Heart left ventricle (tissue), 16 donors: ENCODE measurements at regions not wholly inside any gene's neighbourhood (a gene's known extent, or its start where the extent isn't known, plus 50 kb on each side); places are given as distances from the start of the nearest gene placed in this dataset.

Experiments used
- ATAC-seq, 4 donors: fragments of 200-7000 bp; cut with Tn5 transposase; one replicate each; pipeline ENCODE4 v1.9.1; 2020 to 2022; ENCODE audit warnings: moderate library complexity in 4 of 4, mild to moderate bottlenecking in 3 of 4, moderate number of reproducible peaks in 1 of 4
- DNase-seq, 5 donors: peaks; one replicate each; pipeline ENCODE4 v3.0.0-alpha.2; 2020
- H3K27ac ChIP-seq, 12 donors: fragments of 200-600 bp; sonication (generic) in 4 of 12; one replicate each; pipeline versions ENCODE4 v1.5.0 to v1.8.0; 2016 to 2022; ENCODE audit warnings: mild to moderate bottlenecking in 2 of 12
- H3K27me3 ChIP-seq, 9 donors: fragments of 200-600 bp; sonication (generic) in 2 of 9; one replicate each; pipeline versions ENCODE4 v1.5.1 to v1.8.0; 2016 to 2022; ENCODE audit warnings: mild to moderate bottlenecking in 3 of 9
- H3K36me3 ChIP-seq, 9 donors: fragments of 200-600 bp; sonication (generic) in 2 of 9; one replicate each; pipeline versions ENCODE4 v1.5.0 to v1.8.0; 2018 to 2022; ENCODE audit warnings: mild to moderate bottlenecking in 2 of 9
- H3K4me1 ChIP-seq, 12 donors: fragments of 200-600 bp; sonication (generic) in 4 of 12; one replicate each; pipeline versions ENCODE4 v1.5.0 to v1.8.0; 2016 to 2022; ENCODE audit warnings: mild to moderate bottlenecking in 3 of 12
- H3K4me3 ChIP-seq, 12 donors: fragments of 200-600 bp; sonication (generic) in 4 of 12; one replicate each; pipeline versions ENCODE4 v1.5.0 to v1.8.0; 2017 to 2022; ENCODE audit warnings: mild to moderate bottlenecking in 9 of 12, moderate library complexity in 4 of 12
- H3K9me3 ChIP-seq, 12 donors: fragments of 200-600 bp; sonication (generic) in 4 of 12; one replicate each; pipeline versions ENCODE4 v1.5.0 to v1.8.0; 2016 to 2022; ENCODE audit warnings: mild to moderate bottlenecking in 1 of 12
- POLR2A ChIP-seq, 2 donors: fragments of 450-650 bp; IDR thresholded peaks; one replicate each; pipeline ENCODE4 v1.6.1; 2017; ENCODE audit warnings: antibody characterized with exemption in 2 of 2, mild to moderate bottlenecking in 2 of 2, moderate library complexity in 2 of 2
- WGBS, 4 donors: extraction: QIAGEN DNeasy Blood & Tissue Kit in 2 of 4; methylation state at CpG; one replicate each; pipeline versions ENCODE4 v1.1.5 to v1.1.7; 2013 to 2018; 5-methylcytosine and 5-hydroxymethylcytosine counted together
- intact Hi-C, 10 donors: fragments of 100-400 bp; cut with DNase I; formaldehyde crosslinking; loops; one replicate each; pipeline versions ENCODE4 v1.11.1 to v1.14.2; 2022
- TF ChIP-seq, protein P1 (sequence below), 12 donors: fragments of 200-600 bp; sonication (generic) in 4 of 12; IDR thresholded peaks; one replicate each; pipeline versions ENCODE4 v1.5.0 to v1.8.0; 2018 to 2022; ENCODE audit warnings: antibody characterized with exemption in 12 of 12, mild to moderate bottlenecking in 5 of 12
- donor health status: ischemic (EF 13 %, LVEDD 7.1; RV severe dilation, severe dysfunction).
- donor health status: healthy with polysubstance abuse.
- donor health status: DM: no; HTN: yes; CAD: no.
- donor health status: DM: no; HTN: no; CAD: no.
- donor health status: ischemic (EF 25% LVEDD 6.9; RV normal size, moderate dysfunction).
- donor health status: ischemic (EF 25% LVEDD 5.7; RV mildly dilated, moderate dysfunction).
- donor health status: healthy.
- donor health status: DM: yes; HTN: yes; CAD: no.
- donor health status: ischemic (EF 35%, LVEDD 5.7; RV mildly dilated, moderate dysfunction).
- donor health status: nonischemic (EF 11% LVEDD 7.7; RV severe dilation, severe dysfunction).
- donor health status: DM: yes; HTN: yes; CAD: no.
- donor health status: PGD.
- donor health status: ischemic (EF 29% LVEDD 5.4; RV normal size, mild dysfunction).
- donor health status: nonischemic (EF 23%, LVEDD 6.1; RV moderate dilation, normal function).

DNA sequence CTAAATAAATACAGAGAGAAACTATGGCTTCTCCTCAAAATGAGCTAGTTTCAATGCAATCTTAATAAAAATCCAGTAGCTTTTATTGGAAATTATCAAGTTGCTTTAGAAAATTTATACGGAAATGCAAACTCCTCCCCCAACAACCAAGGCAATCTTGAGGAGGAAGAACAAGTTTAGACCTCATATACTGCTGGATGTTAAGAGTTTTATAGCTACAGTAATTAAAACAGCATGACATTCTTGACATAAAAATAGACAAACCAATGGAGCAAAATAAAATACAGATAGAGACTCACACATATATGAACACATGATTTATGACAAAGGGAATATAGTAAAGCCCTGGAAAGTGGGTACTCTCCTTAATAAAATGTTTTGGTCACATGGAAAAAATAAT is 368.7 kb downstream of the C12orf75 start:
- no peak overlapping the region for H3K27ac ChIP-seq
- peaks cover 0 to 14% (median 0%) of the 10 kb centered on the region in 12 donors for H3K9me3 ChIP-seq
- no peak overlapping the region for H3K4me3 ChIP-seq
- TF ChIP-seq, protein P1, sequence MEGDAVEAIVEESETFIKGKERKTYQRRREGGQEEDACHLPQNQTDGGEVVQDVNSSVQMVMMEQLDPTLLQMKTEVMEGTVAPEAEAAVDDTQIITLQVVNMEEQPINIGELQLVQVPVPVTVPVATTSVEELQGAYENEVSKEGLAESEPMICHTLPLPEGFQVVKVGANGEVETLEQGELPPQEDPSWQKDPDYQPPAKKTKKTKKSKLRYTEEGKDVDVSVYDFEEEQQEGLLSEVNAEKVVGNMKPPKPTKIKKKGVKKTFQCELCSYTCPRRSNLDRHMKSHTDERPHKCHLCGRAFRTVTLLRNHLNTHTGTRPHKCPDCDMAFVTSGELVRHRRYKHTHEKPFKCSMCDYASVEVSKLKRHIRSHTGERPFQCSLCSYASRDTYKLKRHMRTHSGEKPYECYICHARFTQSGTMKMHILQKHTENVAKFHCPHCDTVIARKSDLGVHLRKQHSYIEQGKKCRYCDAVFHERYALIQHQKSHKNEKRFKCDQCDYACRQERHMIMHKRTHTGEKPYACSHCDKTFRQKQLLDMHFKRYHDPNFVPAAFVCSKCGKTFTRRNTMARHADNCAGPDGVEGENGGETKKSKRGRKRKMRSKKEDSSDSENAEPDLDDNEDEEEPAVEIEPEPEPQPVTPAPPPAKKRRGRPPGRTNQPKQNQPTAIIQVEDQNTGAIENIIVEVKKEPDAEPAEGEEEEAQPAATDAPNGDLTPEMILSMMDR (IDR thresholded peaks at IDR 0.05) = no peak
- no peak for TF ChIP-seq POLR2A (IDR thresholded peaks at IDR 0.05)
- 81 to 90% (median 88%) methylated on average over 1 of the region's 1 CpG for WGBS, 4 donors
- DNase-seq (no peak), ATAC-seq (no peak)
- H3K4me1 ChIP-seq = no peaks in the 10 kb centered on the region
- H3K27me3 ChIP-seq = no peaks in the 10 kb centered on the region
- no peaks in the 10 kb centered on the region for H3K36me3 ChIP-seq
- intact Hi-C loops = no loop called here

DNA sequence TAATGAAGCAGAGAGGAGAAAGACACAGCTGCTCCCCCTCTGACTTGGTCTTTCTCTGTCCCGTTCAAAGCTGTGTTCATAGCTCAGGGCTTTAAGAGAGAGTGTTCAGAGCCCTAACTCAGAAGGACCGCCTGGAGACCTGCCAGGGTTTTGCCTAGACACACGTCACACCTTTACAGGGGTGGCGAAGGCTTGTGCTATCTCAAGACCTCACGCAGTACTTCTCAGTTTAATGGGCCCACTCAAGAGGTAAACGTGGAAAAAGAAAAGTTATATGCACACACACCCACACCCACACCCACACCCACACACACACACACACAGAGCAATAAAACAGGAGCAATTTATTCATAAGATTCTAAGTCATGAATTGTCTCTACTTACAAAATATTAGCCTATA is 374.3 kb downstream of the C12orf75 start:
- peak overlapping the region in 1 of 12 donors; percentile 60 for H3K27ac ChIP-seq
- WGBS, 4 donors = 55 to 64% (median 58%) methylated on average over 6 of the region's 6 CpGs
- DNase-seq = peak in 2 of 5 donors; percentile 25 to 31

DNA sequence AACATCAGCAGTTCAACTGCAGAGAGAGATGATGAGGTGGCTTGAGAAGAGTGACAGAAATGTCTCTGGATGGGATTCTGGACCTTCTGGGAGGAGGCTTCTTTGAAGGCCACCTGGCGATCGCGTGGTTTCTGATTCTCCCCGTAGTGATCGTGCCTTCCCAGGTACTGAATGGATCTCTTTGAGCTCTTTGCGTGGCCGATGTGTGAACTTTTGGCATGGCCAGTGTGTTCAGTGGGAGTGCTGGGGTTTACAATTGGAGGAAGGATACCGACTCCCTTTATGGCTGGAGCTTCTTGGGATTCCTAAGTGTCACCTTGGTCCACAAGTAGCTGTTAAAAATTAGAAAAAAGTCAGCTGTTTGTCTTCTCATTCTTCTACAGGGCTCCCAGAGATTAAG is 374.7 kb downstream of the C12orf75 start:
- peak in 2 of 4 donors; percentile 25 to 38 for ATAC-seq
- H3K36me3 ChIP-seq = no peaks in the 10 kb centered on the region
- H3K9me3 ChIP-seq = peaks cover 0 to 3% (median 0%) of the 10 kb centered on the region in 12 donors
- 52 to 74% (median 66%) methylated on average over 8 of the region's 8 CpGs for WGBS, 4 donors
- peaks cover 0 to 19% (median 11%) of the 10 kb centered on the region in 12 donors for H3K4me1 ChIP-seq
- DNase-seq = no peak
- H3K4me3 ChIP-seq = no peak overlapping the region
- no peak for TF ChIP-seq POLR2A (IDR thresholded peaks at IDR 0.05)
- TF ChIP-seq, protein P1 (IDR thresholded peaks at IDR 0.05) = no peak
- intact Hi-C loops = loop anchor here in 9 of 10 donors (2.0 to 10.0 kb wide), 7 partner anchors 280 to 520 kb away; partner anchors contain the start of gene NUAK1 (in 6 of the 9)
- H3K27me3 ChIP-seq = no peaks in the 10 kb centered on the region
- H3K27ac ChIP-seq = peak overlapping the region in 5 of 12 donors; percentile 8 to 61 (median 60)

More for the DNA sequence above, 374.3 kb downstream of the C12orf75 start:
- H3K9me3 ChIP-seq = peaks cover 0 to 7% (median 0%) of the 10 kb centered on the region in 12 donors
- peaks cover 0 to 19% (median 11%) of the 10 kb centered on the region in 12 donors for H3K4me1 ChIP-seq
- no peaks in the 10 kb centered on the region for H3K36me3 ChIP-seq
- intact Hi-C loops = loop anchor here in 9 of 10 donors (2.0 to 10.0 kb wide), 7 partner anchors 280 to 520 kb away; partner anchors contain the start of gene NUAK1 (in 6 of the 9)
- TF ChIP-seq, protein P1 (IDR thresholded peaks at IDR 0.05) = no peak
- TF ChIP-seq POLR2A (IDR thresholded peaks at IDR 0.05) = no peak
- ATAC-seq = peak in 1 of 4 donors; percentile 26
- H3K27me3 ChIP-seq = no peaks in the 10 kb centered on the region
- no peak overlapping the region for H3K4me3 ChIP-seq

DNA sequence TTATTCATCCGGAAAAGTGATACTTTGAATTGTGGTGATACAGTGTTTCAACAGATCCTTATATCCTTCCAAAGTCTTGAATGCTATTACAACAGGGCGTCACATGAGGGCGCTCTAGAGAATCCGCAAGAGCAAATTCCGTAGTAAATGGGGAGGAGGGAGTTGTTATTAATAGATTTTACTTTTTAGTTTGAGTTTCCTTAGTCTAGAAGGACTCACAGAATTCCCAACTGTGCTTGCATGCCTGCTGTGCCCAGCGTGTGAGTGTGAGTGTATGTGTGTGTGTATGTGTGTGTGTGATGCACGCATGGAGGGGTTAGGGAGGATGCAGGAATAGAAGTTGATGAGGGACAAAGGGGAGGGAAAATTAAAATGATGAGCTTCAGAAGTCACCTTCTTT is 375.3 kb downstream of the C12orf75 start:
- H3K27me3 ChIP-seq = no peaks in the 10 kb centered on the region
- H3K9me3 ChIP-seq = no peaks in the 10 kb centered on the region
- peak in 4 of 5 donors; percentile 32 to 58 (median 46) for DNase-seq
- WGBS, 4 donors = 16 to 21% (median 18%) methylated on average over 7 of the region's 7 CpGs
- intact Hi-C loops = loop anchor here (2.0 to 10.0 kb wide), 8 partner anchors 281 to 519 kb away; partner anchors contain the start of gene NUAK1 (in 6 of the 10)
- peak; percentile 17 to 72 (median 60) for ATAC-seq
- peak overlapping the region in 9 of 12 donors; percentile 24 to 61 (median 55) for H3K27ac ChIP-seq
- no peaks in the 10 kb centered on the region for H3K36me3 ChIP-seq
- H3K4me1 ChIP-seq = peaks cover 0 to 19% (median 11%) of the 10 kb centered on the region in 12 donors
- TF ChIP-seq, protein P1 (IDR thresholded peaks at IDR 0.05) = peak; percentile 72 to 92 (median 86)
- TF ChIP-seq POLR2A (IDR thresholded peaks at IDR 0.05) = no peak
- H3K4me3 ChIP-seq = no peak overlapping the region
